ENCODE measurements at regions not wholly inside any gene's neighbourhood (a gene's known extent, or its start where the extent isn't known, plus 50 kb on each side); places are given as distances from the start of the nearest gene placed in this dataset.
A peak's percentile ranks its signal among the peaks of the same experiment; 100 is the strongest.

GRCh38 chr7:128168667-128169210, 72.3 kb upstream of the LEP start:
- Histone ChIP-seq H3K79me2 (ENCODE audit: control insufficient read depth, insufficient read depth, low read length) (no peaks in the 10 kb centered on the region), H3K36me3 (ENCODE audit: control insufficient read depth in 2 of 2, insufficient read depth in 2 of 2, low read length in 1 of 2) (no peaks in the 10 kb centered on the region), H3K9me3 (replicated peaks; ENCODE audit: control insufficient read depth, insufficient read depth, low read length) (no peaks in the 10 kb centered on the region), H3K4me1 (ENCODE audit: control insufficient read depth, insufficient read depth, low read length) (no peaks in the 10 kb centered on the region), H3K4me3 (no peak overlapping the region), H2AFZ (ENCODE audit: control insufficient read depth, low read depth, low read length) (no peak overlapping the region), H4K20me1 (ENCODE audit: control insufficient read depth, insufficient read depth) (no peaks in the 10 kb centered on the region), H3K4me2 (ENCODE audit: control insufficient read depth, insufficient read depth) (no peak overlapping the region), H3K27me3 (replicated peaks in 1 of 2; ENCODE audit: control insufficient read depth in 2 of 2, insufficient read depth in 2 of 2, low read length in 1 of 2) (peaks cover 23 to 24% of the 10 kb centered on the region in 2 experiments), H3K27ac (ENCODE audit: control insufficient read depth, insufficient read depth) (no peak overlapping the region), H3K9ac (ENCODE audit: control insufficient read depth, insufficient read depth, low read length) (no peak overlapping the region)
- ATAC-seq, result no peak
- intact Hi-C loops (cut with micrococcal nuclease; ENCODE audit: unreplicated experiment) (no loop called here), in situ Hi-C loops (cut with MboI) (no loop called here)
- RAD21 ChIA-PET (ENCODE audit: unreplicated experiment), result no interaction called here
- POLR2A ChIA-PET, result no interaction called here
- DNase-seq (ENCODE audit: low read depth, low spot score), result no peak
- FAIRE-seq, result no peak
- TF ChIP-seq ZNF622 (IDR thresholded peaks at IDR 0.05) (no peak), REST (IDR thresholded peaks at IDR 0.05; ENCODE audit: low read depth, low read length) (peak; percentile 82), ZNF207 (IDR thresholded peaks at IDR 0.05; ENCODE audit: borderline replicate concordance) (no peak)
- no TSS peak for BruUV-seq (replicated peaks)
- SMC1A ChIA-PET (ENCODE audit: uncharacterized antibody, unreplicated experiment), result no interaction called here
- whole genome bisulfite sequencing (ENCODE audit: insufficient coverage, insufficient replicate concordance, low lambda C conversion rate, missing lambda C conversion rate), result 31% methylated on average over 16 of the region's 16 CpGs
- CTCF ChIA-PET, result no interaction called here

- Histone ChIP-seq H3K27me3 (replicated peaks in 1 of 2; ENCODE audit: control insufficient read depth in 2 of 2, insufficient read depth in 2 of 2, low read length in 1 of 2) (peaks cover 16 to 21% of the 10 kb centered on the region in 2 experiments), H3K4me2 (ENCODE audit: control insufficient read depth, insufficient read depth) (no peak overlapping the region), H4K20me1 (ENCODE audit: control insufficient read depth, insufficient read depth) (no peaks in the 10 kb centered on the region), H3K9ac (ENCODE audit: control insufficient read depth, insufficient read depth, low read length) (no peak overlapping the region), H3K9me3 (replicated peaks; ENCODE audit: control insufficient read depth, insufficient read depth, low read length) (no peaks in the 10 kb centered on the region), H3K4me1 (ENCODE audit: control insufficient read depth, insufficient read depth, low read length) (no peaks in the 10 kb centered on the region), H3K27ac (ENCODE audit: control insufficient read depth, insufficient read depth) (no peak overlapping the region), H3K4me3 (no peak overlapping the region), H2AFZ (ENCODE audit: control insufficient read depth, low read depth, low read length) (no peak overlapping the region), H3K36me3 (ENCODE audit: control insufficient read depth in 2 of 2, insufficient read depth in 2 of 2, low read length in 1 of 2) (no peaks in the 10 kb centered on the region), H3K79me2 (ENCODE audit: control insufficient read depth, insufficient read depth, low read length) (no peaks in the 10 kb centered on the region)
- ChIA-PET SMC1A (ENCODE audit: uncharacterized antibody, unreplicated experiment) (no interaction called here), CTCF (interaction anchor here (0.9 to 1.2 kb wide), 2 partner anchors 9 to 35 kb away, joined by 3 read pairs; no protein-coding TSS in a partner anchor), RAD21 (ENCODE audit: unreplicated experiment) (no interaction called here), POLR2A (no interaction called here)
- intact Hi-C loops (cut with micrococcal nuclease; ENCODE audit: unreplicated experiment) (no loop called here), in situ Hi-C loops (cut with MboI) (no loop called here)
- no peak for ATAC-seq
- TF ChIP-seq ZBTB4 (CRISPR knock-in tag; IDR thresholded peaks at IDR 0.05), result no peak
- no peak for TF ChIP-seq ASH2L (IDR thresholded peaks at IDR 0.05; ENCODE audit: borderline replicate concordance, low read depth)
- no peak for TF ChIP-seq ZSCAN29 (IDR thresholded peaks at IDR 0.05)
- TF ChIP-seq BMI1 (IDR thresholded peaks at IDR 0.05; ENCODE audit: borderline replicate concordance), result no peak
- TF ChIP-seq CBX3 (IDR thresholded peaks at IDR 0.05; ENCODE audit: borderline replicate concordance, low read depth), result no peak
- no peak for TF ChIP-seq TCF12 (IDR thresholded peaks at IDR 0.05; ENCODE audit: low read depth, low read length)
- TF ChIP-seq STAT1 (conservative IDR thresholded peaks at IDR 0.05), result no peak
- TF ChIP-seq MAX (IDR thresholded peaks at IDR 0.05; ENCODE audit: low read depth, low read length), result no peak
- BruUV-seq (replicated peaks), result no TSS peak
- WGBS (ENCODE audit: insufficient coverage, insufficient replicate concordance, low lambda C conversion rate, missing lambda C conversion rate), result 25% methylated on average over 1 of the region's 1 CpG
- no peak for FAIRE-seq
- DNase-seq (ENCODE audit: low read depth, low spot score), result no peak
Measured at GRCh38 chr7:128170461-128170860, 70.6 kb upstream of the LEP start.
